ENCODE measurements at regions not wholly inside any gene's neighbourhood (a gene's known extent, or its start where the extent isn't known, plus 50 kb on each side); places are given as distances from the start of the nearest gene placed in this dataset.

- TF ChIP-seq POLR2AphosphoS5 (IDR thresholded peaks at IDR 0.05) (no peak), CTCF (IDR thresholded peaks at IDR 0.05) (no peak), POLR2A (IDR thresholded peaks at IDR 0.05) (no peak), EP300 (IDR thresholded peaks at IDR 0.05; ENCODE audit: low read depth) (no peak)
Measured at GRCh38 chr18:27771571-27771970, 405.4 kb downstream of the CDH2 start.
